AG09319 (cell line): ENCODE measurements at regions not wholly inside any gene's neighbourhood (a gene's known extent, or its start where the extent isn't known, plus 50 kb on each side); places are given as distances from the start of the nearest gene placed in this dataset.

Source experiments
- DNase-seq: peaks from one replicate; pipeline ENCODE4 v3.0.0-alpha.2; 2010; ENCODE audit warnings: low read depth; ENCODE audit errors: extremely low read depth
- CTCF ChIP-seq: IDR thresholded peaks from 2 replicates; pipeline ENCODE4 v1.5.1; 2011; ENCODE audit warnings: low read depth, mild to moderate bottlenecking, inconsistent platforms, low read length, moderate library complexity

DNA sequence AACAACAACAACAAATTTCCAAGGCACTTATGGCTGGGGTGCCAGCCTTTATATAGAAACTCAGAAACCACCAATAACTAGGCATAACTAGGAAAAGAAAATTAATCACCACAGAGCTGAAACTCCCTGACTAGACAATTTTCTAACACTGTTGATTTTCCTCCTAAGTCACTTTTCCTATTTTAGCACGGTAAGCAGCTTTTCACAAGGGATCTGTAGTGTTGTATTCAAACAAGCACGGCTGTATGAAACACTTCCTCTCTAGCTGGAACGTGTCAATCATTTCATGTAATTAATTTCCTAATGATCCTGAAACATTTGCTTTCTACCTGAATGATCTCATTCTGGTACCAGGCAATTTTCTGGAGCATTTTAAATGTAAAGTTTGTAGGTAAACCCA is 645.0 kb downstream of the IRS1 start:
- no peak for TF ChIP-seq CTCF
- DNase-seq, result no peak

GRCh38 chr2:226153553-226153952 is 646.1 kb downstream of the IRS1 start:
- no peak for DNase-seq
- no peak for TF ChIP-seq CTCF

- TF ChIP-seq CTCF, result no peak
- no peak for DNase-seq
Observed at GRCh38 chr2:226151157-226151556, 648.5 kb downstream of the IRS1 start.

DNA sequence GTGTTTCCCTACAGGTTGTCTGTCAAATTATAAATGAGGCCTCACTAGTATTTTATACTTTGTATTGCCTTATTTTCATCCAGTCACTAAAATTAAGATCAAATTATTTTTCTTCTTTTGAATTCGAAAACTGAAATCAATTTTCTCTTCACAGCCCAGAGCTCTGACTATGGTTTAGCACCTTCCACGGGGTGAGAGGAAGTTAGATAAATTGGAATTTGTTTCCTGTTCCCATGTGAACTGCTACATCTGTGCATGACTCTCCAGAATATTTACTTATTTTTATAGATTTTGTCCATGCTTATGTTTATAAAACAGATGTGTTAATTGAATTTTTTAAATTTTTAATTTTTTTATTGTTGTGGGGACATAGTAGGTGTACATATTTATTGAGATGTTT is 656.5 kb downstream of the IRS1 start:
- DNase-seq, result no peak
- TF ChIP-seq CTCF, result no peak

GRCh38 chr2:226142463-226142862 is 657.2 kb downstream of the IRS1 start:
- no peak for DNase-seq
- no peak for TF ChIP-seq CTCF

- DNase-seq, result no peak
- TF ChIP-seq CTCF, result no peak
Observed at GRCh38 chr2:226140594-226140993, 659.0 kb downstream of the IRS1 start.

DNA sequence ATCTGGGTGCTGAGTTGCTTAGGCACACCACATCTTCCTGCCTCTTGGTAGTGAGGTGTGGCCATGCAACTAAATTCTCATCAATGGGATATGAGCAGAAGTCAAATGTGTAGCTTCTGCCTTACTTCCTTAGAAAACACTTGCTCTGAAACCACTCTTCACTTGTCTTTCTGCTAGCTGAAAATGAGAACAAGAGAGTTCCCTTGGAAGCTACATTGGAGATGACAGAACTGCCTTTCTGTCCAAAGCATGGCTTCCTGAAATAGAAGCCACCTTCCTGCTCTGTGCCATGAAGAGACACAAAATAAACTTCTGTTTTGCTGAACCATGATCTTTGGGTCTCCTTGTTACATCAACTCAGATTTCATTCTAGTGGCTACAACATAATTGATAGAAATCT is 659.9 kb downstream of the IRS1 start:
- no peak for DNase-seq
- no peak for TF ChIP-seq CTCF
